Mesenchymal stem cell (in vitro differentiated cells and primary cell): ENCODE measurements at regions not wholly inside any gene's neighbourhood (a gene's known extent, or its start where the extent isn't known, plus 50 kb on each side); places are given as distances from the start of the nearest gene placed in this dataset.
"Not testable (repeated sequence)": the region's sequence is repeated elsewhere in the genome, so short reads cannot be mapped to it uniquely, and the experiment has no call there.

Experiments
- DNase-seq: peaks from one replicate; pipeline ENCODE4 v3.0.0-alpha.2; 2013
- H2AFZ ChIP-seq: one replicate; pipeline ENCODE4 v1.6.1; 2013; ENCODE audit warnings: low read depth, mild to moderate bottlenecking, control low read depth, inconsistent platforms, low read length, moderate library complexity
- H2AK5ac ChIP-seq: 2 replicates; pipeline ENCODE4 v1.6.1; 2013; ENCODE audit warnings: low read length, moderate library complexity, mild to moderate bottlenecking, inconsistent platforms; ENCODE audit not compliant: severe bottlenecking
- H2BK120ac ChIP-seq: one replicate; pipeline ENCODE4 v1.6.1; 2013; ENCODE audit warnings: low read depth, mild to moderate bottlenecking, inconsistent platforms, low read length, moderate library complexity
- H2BK12ac ChIP-seq, 2 experiments: one replicate each; pipeline ENCODE4 v1.6.1; 2013; ENCODE audit warnings: inconsistent platforms in 2 of 2, low read length in 2 of 2, mild to moderate bottlenecking in 2 of 2, moderate library complexity in 2 of 2, control low read depth in 1 of 2
- H2BK15ac ChIP-seq: one replicate; pipeline ENCODE4 v1.6.1; 2013; ENCODE audit warnings: mild to moderate bottlenecking, low read depth, inconsistent platforms; ENCODE audit not compliant: poor library complexity, severe bottlenecking
- H2BK5ac ChIP-seq: 2 replicates; pipeline ENCODE4 v1.6.1; 2013; ENCODE audit warnings: low read depth, mild to moderate bottlenecking, low read length, control low read depth, inconsistent platforms; ENCODE audit not compliant: poor library complexity, severe bottlenecking
- H3K14ac ChIP-seq, 2 experiments: one replicate each; pipeline ENCODE4 v1.6.1; 2013; ENCODE audit warnings: inconsistent platforms in 2 of 2, low read length in 2 of 2, control low read depth in 1 of 2, mild to moderate bottlenecking in 1 of 2, moderate library complexity in 1 of 2
- H3K18ac ChIP-seq, 2 experiments: one replicate each; pipeline ENCODE4 v1.6.1; 2013; ENCODE audit warnings: inconsistent platforms in 2 of 2, low read length in 2 of 2, control low read depth in 1 of 2, low read depth in 1 of 2, mild to moderate bottlenecking in 1 of 2
- H3K23ac ChIP-seq, 2 experiments: one replicate each; pipeline ENCODE4 v1.6.1; 2013; ENCODE audit warnings: inconsistent platforms in 2 of 2, low read length in 2 of 2, mild to moderate bottlenecking in 2 of 2, moderate library complexity in 2 of 2, control low read depth in 1 of 2
- H3K27ac ChIP-seq: 2 replicates; pipeline ENCODE4 v1.5.1; 2013; ENCODE audit warnings: mild to moderate bottlenecking, moderate library complexity, low read length, control low read depth, inconsistent platforms; ENCODE audit not compliant: poor library complexity, severe bottlenecking
- H3K27me3 ChIP-seq, 2 experiments: 2 replicates each; pipeline versions ENCODE4 v1.6.1 to v1.7.0; 2013; ENCODE audit warnings: low read length in 2 of 2, mild to moderate bottlenecking in 2 of 2, moderate library complexity in 2 of 2, control low read depth in 1 of 2, inconsistent platforms in 1 of 2; ENCODE audit not compliant: control insufficient read depth in 1 of 2, insufficient read depth in 1 of 2
- H3K36me3 ChIP-seq, 2 experiments: 2 replicates each; pipeline versions ENCODE4 v1.6.1 to v1.7.0; 2013; ENCODE audit warnings: low read length in 2 of 2, control low read depth in 1 of 2, inconsistent platforms in 1 of 2, low read depth in 1 of 2, mild to moderate bottlenecking in 1 of 2; ENCODE audit not compliant: insufficient read depth in 2 of 2, control insufficient read depth in 1 of 2
- H3K4ac ChIP-seq, 2 experiments: one replicate each; pipeline ENCODE4 v1.6.1; 2013; ENCODE audit warnings: inconsistent platforms in 2 of 2, low read length in 2 of 2, mild to moderate bottlenecking in 2 of 2, moderate library complexity in 2 of 2, control low read depth in 1 of 2, low read depth in 1 of 2
- H3K4me1 ChIP-seq: 2 replicates; pipeline ENCODE4 v1.6.1; 2013; ENCODE audit warnings: low read depth, low read length, control low read depth; ENCODE audit not compliant: control insufficient read depth, insufficient read depth
- H3K4me2 ChIP-seq: 2 replicates; pipeline ENCODE4 v1.6.1; 2013; ENCODE audit warnings: low read length, mild to moderate bottlenecking, inconsistent platforms; ENCODE audit not compliant: poor library complexity, severe bottlenecking
- H3K4me3 ChIP-seq, 2 experiments: 2 replicates each; pipeline versions ENCODE4 v1.5.1 to v1.7.0; 2013; ENCODE audit warnings: low read length in 2 of 2, mild to moderate bottlenecking in 2 of 2, control low read depth in 1 of 2, low read depth in 1 of 2; ENCODE audit not compliant: insufficient read depth in 1 of 2
- H3K79me1 ChIP-seq: replicated peaks from 2 replicates; pipeline ENCODE4 v1.6.1; 2013; ENCODE audit warnings: mild to moderate bottlenecking, control low read depth, low read length, inconsistent platforms; ENCODE audit not compliant: poor library complexity, severe bottlenecking
- H3K9ac ChIP-seq: 2 replicates; pipeline ENCODE4 v1.7.0; 2013; ENCODE audit warnings: mild to moderate bottlenecking, low read length, moderate library complexity
- H3K9me3 ChIP-seq: 2 replicates; pipeline ENCODE4 v1.7.0; 2013; ENCODE audit warnings: mild to moderate bottlenecking, low read length; ENCODE audit not compliant: control insufficient read depth
- H4K8ac ChIP-seq: one replicate; pipeline ENCODE4 v1.6.1; 2013; ENCODE audit warnings: inconsistent platforms, mild to moderate bottlenecking, low read length, moderate library complexity
- H4K91ac ChIP-seq: one replicate; pipeline ENCODE4 v1.6.1; 2013; ENCODE audit warnings: mild to moderate bottlenecking, low read length, inconsistent platforms
- WGBS: methylation state at CpG from one replicate; pipeline ENCODE4 v1.1.7; 2013; ENCODE audit warnings: mixed read lengths; 5-methylcytosine and 5-hydroxymethylcytosine counted together

GRCh38 chr5:174532455-174533453 lies 191.6 kb upstream of the MSX2 start:
- DNase-seq = peak; percentile 98
- Histone ChIP-seq H4K91ac (no peak overlapping the region), H3K23ac (no peak overlapping the region), H4K8ac (peak overlapping the region; percentile 45), H3K9ac (peak overlapping the region; percentile 41), H2AK5ac (no peak overlapping the region), H3K4me1 (no peaks in the 10 kb centered on the region), H3K18ac (peak overlapping the region; percentile 50 to 88), H3K27ac (no peak overlapping the region), H2BK5ac (no peak overlapping the region), H2BK120ac (peak overlapping the region; percentile 82), H3K27me3 (no peaks in the 10 kb centered on the region), H3K4me2 (no peak overlapping the region), H3K9me3 (no peaks in the 10 kb centered on the region), H3K14ac (no peak overlapping the region), H3K4ac (peak overlapping the region in 1 of 2 experiments; percentile 75), H2AFZ (no peak overlapping the region), H3K4me3 (peak overlapping the region in 1 of 2 experiments; percentile 50), H3K36me3 (no peaks in the 10 kb centered on the region), H2BK15ac (no peak overlapping the region), H3K79me1 (no peaks in the 10 kb centered on the region), H2BK12ac (peak overlapping the region; percentile 82 to 95)
- WGBS = 17% methylated on average over 19 of the region's 19 CpGs

- Histone ChIP-seq H3K4me3 (peak overlapping the region in 1 of 2 experiments; percentile 50), H2AFZ (peak overlapping the region; percentile 68), H3K14ac (no peak overlapping the region), H3K27me3 (no peaks in the 10 kb centered on the region), H2BK5ac (no peak overlapping the region), H3K79me1 (no peaks in the 10 kb centered on the region), H2BK15ac (no peak overlapping the region), H3K9me3 (no peaks in the 10 kb centered on the region), H4K91ac (peak overlapping the region; percentile 85), H2BK12ac (peak overlapping the region; percentile 60 to 94), H3K27ac (no peak overlapping the region), H3K23ac (no peak overlapping the region), H3K18ac (peak overlapping the region; percentile 82 to 85), H2AK5ac (no peak overlapping the region), H3K4me1 (no peaks in the 10 kb centered on the region), H3K4ac (peak overlapping the region; percentile 57 to 86), H3K9ac (peak overlapping the region; percentile 41), H3K4me2 (no peak overlapping the region), H4K8ac (peak overlapping the region; percentile 97), H3K36me3 (no peaks in the 10 kb centered on the region), H2BK120ac (peak overlapping the region; percentile 77)
- peak; percentile 94 for DNase-seq
- 0% methylated on average over 5 of the region's 5 CpGs for WGBS
These were observed 190.6 kb upstream of the MSX2 start for GRCh38 chr5:174533751-174534241.

- H3K27ac ChIP-seq = no peak overlapping the region
- H3K9me3 ChIP-seq = no peaks in the 10 kb centered on the region
- H3K4me1 ChIP-seq = no peaks in the 10 kb centered on the region
- no peak overlapping the region for H3K14ac ChIP-seq
- H3K27me3 ChIP-seq = no peaks in the 10 kb centered on the region
- DNase-seq = peak; percentile 53
- H2BK120ac ChIP-seq = no peak overlapping the region
- H2AFZ ChIP-seq = no peak overlapping the region
- H2BK5ac ChIP-seq = no peak overlapping the region
- no peaks in the 10 kb centered on the region for H3K36me3 ChIP-seq
- H3K9ac ChIP-seq = no peak overlapping the region
- no peak overlapping the region for H2AK5ac ChIP-seq
- no peak overlapping the region for H2BK12ac ChIP-seq
- no peak overlapping the region for H3K4me2 ChIP-seq
- H3K79me1 ChIP-seq = no peaks in the 10 kb centered on the region
- H2BK15ac ChIP-seq = no peak overlapping the region
- H4K91ac ChIP-seq = no peak overlapping the region
- no peak overlapping the region for H4K8ac ChIP-seq
- 40% methylated on average over 3 of the region's 3 CpGs for WGBS
- no peak overlapping the region for H3K18ac ChIP-seq
- no peak overlapping the region for H3K4me3 ChIP-seq
- no peak overlapping the region for H3K23ac ChIP-seq
- no peak overlapping the region for H3K4ac ChIP-seq
These were observed 188.7 kb upstream of the MSX2 start for GRCh38 chr5:174535669-174536068.

- H3K18ac ChIP-seq, H2BK12ac ChIP-seq, H3K23ac ChIP-seq, H3K9me3 ChIP-seq, H2BK5ac ChIP-seq, DNase-seq, H2BK120ac ChIP-seq, H3K36me3 ChIP-seq, H3K14ac ChIP-seq, H2BK15ac ChIP-seq, H4K91ac ChIP-seq, H3K4me1 ChIP-seq, H3K9ac ChIP-seq, H2AK5ac ChIP-seq, H3K4me2 ChIP-seq, H3K27ac ChIP-seq, H4K8ac ChIP-seq, H3K79me1 ChIP-seq, H3K4ac ChIP-seq, H3K4me3 ChIP-seq, H2AFZ ChIP-seq: not testable (repeated sequence)
- no CpG with 5 or more reads among the region's 5 CpGs for WGBS
- H3K27me3 ChIP-seq = peaks cover 0 to 26% of the 10 kb centered on the region in 2 experiments
These were observed 184.6 kb upstream of the MSX2 start for GRCh38 chr5:174539823-174540222.
